GM12878 (cell line): ENCODE measurements at regions not wholly inside any gene's neighbourhood (a gene's known extent, or its start where the extent isn't known, plus 50 kb on each side); places are given as distances from the start of the nearest gene placed in this dataset.

Experiments used
- CHD2 ChIP-seq: IDR thresholded peaks from 2 replicates; pipeline ENCODE4 v1.6.1; 2011; ENCODE audit warnings: low read depth, low read length, improper control_type of control experiment, borderline replicate concordance
- CTCF ChIP-seq, 3 experiments: IDR thresholded peaks in 2 of 3; conservative IDR thresholded peaks in 1 of 3; 2 replicates each; pipeline ENCODE4 v1.5.1; 2011; ENCODE audit warnings: low read depth in 3 of 3, low read length in 3 of 3, mild to moderate bottlenecking in 3 of 3, control low read depth in 2 of 3, moderate library complexity in 2 of 3, inconsistent platforms in 1 of 3, mixed read lengths in 1 of 3; ENCODE audit not compliant: control insufficient read depth in 2 of 3, insufficient read depth in 1 of 3; ENCODE audit errors: extremely low read depth in 1 of 3
- ESRRA ChIP-seq: IDR thresholded peaks from 2 replicates; pipeline ENCODE4 v1.6.1; 2012; ENCODE audit warnings: mild to moderate bottlenecking, low read length, improper control_type of control experiment
- FOXK2 ChIP-seq: fragments of 450-650 bp; IDR thresholded peaks from 2 replicates; pipeline ENCODE4 v1.6.1; 2017; ENCODE audit warnings: mild to moderate bottlenecking, moderate library complexity
- FOXM1 ChIP-seq: IDR thresholded peaks from 2 replicates; pipeline ENCODE4 v1.6.1; 2012; ENCODE audit warnings: low read depth, mild to moderate bottlenecking, inconsistent platforms, low read length, moderate library complexity
- GABPA ChIP-seq: IDR thresholded peaks from 2 replicates; pipeline ENCODE4 v1.6.1; 2014; ENCODE audit warnings: antibody characterized with exemption, low read depth, mild to moderate bottlenecking, inconsistent platforms
- NR2C2 ChIP-seq: IDR thresholded peaks from 2 replicates; pipeline ENCODE4 v1.6.1; 2011; ENCODE audit warnings: borderline replicate concordance, low read depth; ENCODE audit not compliant: control insufficient read depth, insufficient read length
- POLR2AphosphoS2 ChIP-seq: IDR thresholded peaks from 2 replicates; pipeline ENCODE4 v1.6.1; 2011; ENCODE audit warnings: low read depth, mild to moderate bottlenecking, low read length, improper control_type of control experiment, moderate library complexity
- PRDM15 ChIP-seq: fragments of 450-650 bp; formaldehyde crosslinking; IDR thresholded peaks from 2 replicates; pipeline ENCODE4 v1.4.0; 2020; ENCODE audit warnings: mild to moderate bottlenecking, moderate library complexity
- SIN3A ChIP-seq: IDR thresholded peaks from 2 replicates; pipeline ENCODE4 v1.6.1; 2012; ENCODE audit warnings: low read depth, low read length, improper control_type of control experiment
- SMC3 ChIP-seq: IDR thresholded peaks from 2 replicates; pipeline ENCODE4 v1.6.1; 2011; ENCODE audit warnings: low read length, improper control_type of control experiment, borderline replicate concordance
- SRF ChIP-seq, 2 experiments: IDR thresholded peaks; 2 replicates each; pipeline ENCODE4 v1.6.1; 2011; ENCODE audit warnings: low read depth in 2 of 2, low read length in 2 of 2, mild to moderate bottlenecking in 1 of 2, moderate library complexity in 1 of 2
- USF1 ChIP-seq: IDR thresholded peaks from 2 replicates; pipeline ENCODE4 v1.6.1; 2011; ENCODE audit warnings: borderline replicate concordance, low read depth, mild to moderate bottlenecking, moderate library complexity, mixed read lengths, low read length; ENCODE audit not compliant: insufficient read depth; ENCODE audit errors: extremely low read length

- TF ChIP-seq SRF (IDR thresholded peaks at IDR 0.05; ENCODE audit: low read depth in 2 of 2, low read length in 2 of 2) (no peak), CTCF (IDR thresholded peaks at IDR 0.05 in 2 of 3, conservative IDR thresholded peaks at IDR 0.05 in 1 of 3; ENCODE audit: control insufficient read depth in 2 of 3, extremely low read depth in 1 of 3, insufficient read depth in 1 of 3, low read depth in 3 of 3, low read length in 3 of 3) (no peak), NR2C2 (no peak), FOXK2 (no peak), PRDM15 (CRISPR knock-in tag) (no peak), FOXM1 (no peak), CHD2 (no peak), ESRRA (no peak), SMC3 (no peak), POLR2AphosphoS2 (no peak), USF1 (no peak), SIN3A (no peak), GABPA (no peak)
These were observed 971.2 kb downstream of the DIPK2A start for GRCh38 chr3:144942838-144943197.
